Loucy (cell line): ENCODE measurements at regions not wholly inside any gene's neighbourhood (a gene's known extent, or its start where the extent isn't known, plus 50 kb on each side); places are given as distances from the start of the nearest gene placed in this dataset.

Experiments used
- EZH2phosphoT487 ChIP-seq: fragments of 200-600 bp; IDR thresholded peaks from 2 replicates; pipeline ENCODE4 v1.6.1; 2018; ENCODE audit warnings: antibody characterized with exemption, mild to moderate bottlenecking, moderate library complexity, borderline replicate concordance
- TF ChIP-seq, protein P1 (sequence below): fragments of 200-600 bp; sonication (generic); conservative IDR thresholded peaks from 2 replicates; pipeline ENCODE4 v1.5.1; 2014; ENCODE audit warnings: mild to moderate bottlenecking, antibody characterized with exemption, low read length

DNA sequence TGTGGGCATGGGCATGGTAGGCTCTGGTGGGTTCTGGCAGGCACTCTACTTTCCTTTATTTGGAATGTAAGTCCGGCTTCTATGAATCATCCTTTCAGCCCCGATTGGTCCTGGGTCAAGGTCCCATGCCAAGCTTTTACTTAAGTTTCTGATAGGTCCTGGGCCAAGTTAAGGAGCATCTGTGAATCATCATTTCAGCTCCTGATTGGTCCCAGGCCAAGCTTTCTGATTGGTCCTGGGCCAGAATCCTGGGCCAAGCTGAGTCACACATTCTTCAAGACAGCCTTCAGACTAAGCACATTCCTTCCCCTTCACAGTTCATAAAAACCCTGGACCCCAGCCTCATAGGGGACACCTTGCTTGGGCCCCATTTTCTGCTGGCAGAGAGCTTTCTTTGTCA lies 231.0 kb upstream of the EYS start:
- TF ChIP-seq, protein P1, sequence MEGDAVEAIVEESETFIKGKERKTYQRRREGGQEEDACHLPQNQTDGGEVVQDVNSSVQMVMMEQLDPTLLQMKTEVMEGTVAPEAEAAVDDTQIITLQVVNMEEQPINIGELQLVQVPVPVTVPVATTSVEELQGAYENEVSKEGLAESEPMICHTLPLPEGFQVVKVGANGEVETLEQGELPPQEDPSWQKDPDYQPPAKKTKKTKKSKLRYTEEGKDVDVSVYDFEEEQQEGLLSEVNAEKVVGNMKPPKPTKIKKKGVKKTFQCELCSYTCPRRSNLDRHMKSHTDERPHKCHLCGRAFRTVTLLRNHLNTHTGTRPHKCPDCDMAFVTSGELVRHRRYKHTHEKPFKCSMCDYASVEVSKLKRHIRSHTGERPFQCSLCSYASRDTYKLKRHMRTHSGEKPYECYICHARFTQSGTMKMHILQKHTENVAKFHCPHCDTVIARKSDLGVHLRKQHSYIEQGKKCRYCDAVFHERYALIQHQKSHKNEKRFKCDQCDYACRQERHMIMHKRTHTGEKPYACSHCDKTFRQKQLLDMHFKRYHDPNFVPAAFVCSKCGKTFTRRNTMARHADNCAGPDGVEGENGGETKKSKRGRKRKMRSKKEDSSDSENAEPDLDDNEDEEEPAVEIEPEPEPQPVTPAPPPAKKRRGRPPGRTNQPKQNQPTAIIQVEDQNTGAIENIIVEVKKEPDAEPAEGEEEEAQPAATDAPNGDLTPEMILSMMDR = no peak
- no peak for TF ChIP-seq EZH2phosphoT487
